ENCODE measurements at regions not wholly inside any gene's neighbourhood (a gene's known extent, or its start where the extent isn't known, plus 50 kb on each side); places are given as distances from the start of the nearest gene placed in this dataset.

DNA sequence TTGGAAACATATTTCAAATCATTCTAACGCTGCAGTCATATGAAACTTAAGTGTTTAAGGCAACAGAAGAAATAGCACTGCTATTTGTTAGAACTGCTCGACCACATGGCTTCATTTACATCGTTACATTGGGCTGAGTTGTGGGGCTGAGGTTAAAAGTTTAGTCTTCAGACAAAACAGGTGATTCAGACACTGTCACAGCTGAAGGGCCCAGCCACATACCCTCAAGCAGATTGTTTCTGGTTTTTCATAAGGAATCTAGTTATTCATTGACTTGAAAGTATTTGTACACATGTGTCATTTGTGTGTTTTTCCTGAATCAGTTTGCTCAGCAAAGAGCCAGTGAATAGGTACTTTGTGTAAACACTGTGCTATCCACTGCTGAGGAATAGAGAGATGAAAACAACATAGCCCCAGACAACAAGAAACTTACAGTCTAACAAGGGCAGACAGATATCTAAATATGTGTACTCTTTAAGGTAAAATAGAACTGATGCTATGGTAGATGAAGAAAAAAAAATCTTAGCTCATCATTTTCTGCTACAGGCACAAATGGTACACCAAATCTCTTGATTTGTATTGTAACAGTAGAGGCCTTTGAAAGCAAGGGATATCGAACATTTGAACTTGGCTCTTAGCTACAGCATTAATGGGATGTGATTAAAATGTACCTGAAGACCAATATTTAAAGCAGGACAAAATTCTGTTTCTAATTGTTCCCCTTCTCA lies 357.6 kb upstream of the RPS23 start (continued):
- TF ChIP-seq, protein P1, sequence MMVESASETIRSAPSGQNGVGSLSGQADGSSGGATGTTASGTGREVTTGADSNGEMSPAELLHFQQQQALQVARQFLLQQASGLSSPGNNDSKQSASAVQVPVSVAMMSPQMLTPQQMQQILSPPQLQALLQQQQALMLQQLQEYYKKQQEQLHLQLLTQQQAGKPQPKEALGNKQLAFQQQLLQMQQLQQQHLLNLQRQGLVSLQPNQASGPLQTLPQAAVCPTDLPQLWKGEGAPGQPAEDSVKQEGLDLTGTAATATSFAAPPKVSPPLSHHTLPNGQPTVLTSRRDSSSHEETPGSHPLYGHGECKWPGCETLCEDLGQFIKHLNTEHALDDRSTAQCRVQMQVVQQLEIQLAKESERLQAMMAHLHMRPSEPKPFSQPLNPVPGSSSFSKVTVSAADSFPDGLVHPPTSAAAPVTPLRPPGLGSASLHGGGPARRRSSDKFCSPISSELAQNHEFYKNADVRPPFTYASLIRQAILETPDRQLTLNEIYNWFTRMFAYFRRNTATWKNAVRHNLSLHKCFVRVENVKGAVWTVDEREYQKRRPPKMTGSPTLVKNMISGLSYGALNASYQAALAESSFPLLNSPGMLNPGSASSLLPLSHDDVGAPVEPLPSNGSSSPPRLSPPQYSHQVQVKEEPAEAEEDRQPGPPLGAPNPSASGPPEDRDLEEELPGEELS (CRISPR knock-in tag; IDR thresholded peaks at IDR 0.05): peak; percentile 99
- TF ChIP-seq, protein P2, sequence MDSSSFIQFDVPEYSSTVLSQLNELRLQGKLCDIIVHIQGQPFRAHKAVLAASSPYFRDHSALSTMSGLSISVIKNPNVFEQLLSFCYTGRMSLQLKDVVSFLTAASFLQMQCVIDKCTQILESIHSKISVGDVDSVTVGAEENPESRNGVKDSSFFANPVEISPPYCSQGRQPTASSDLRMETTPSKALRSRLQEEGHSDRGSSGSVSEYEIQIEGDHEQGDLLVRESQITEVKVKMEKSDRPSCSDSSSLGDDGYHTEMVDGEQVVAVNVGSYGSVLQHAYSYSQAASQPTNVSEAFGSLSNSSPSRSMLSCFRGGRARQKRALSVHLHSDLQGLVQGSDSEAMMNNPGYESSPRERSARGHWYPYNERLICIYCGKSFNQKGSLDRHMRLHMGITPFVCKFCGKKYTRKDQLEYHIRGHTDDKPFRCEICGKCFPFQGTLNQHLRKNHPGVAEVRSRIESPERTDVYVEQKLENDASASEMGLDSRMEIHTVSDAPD (CRISPR knock-in tag; IDR thresholded peaks at IDR 0.05): 0 out of 2 replicates have a peak, but pooled peaks have one; percentile 20
- no peak for TF ChIP-seq NPAS2 (CRISPR knock-in tag; IDR thresholded peaks at IDR 0.05; ENCODE audit: borderline replicate concordance)
- TF ChIP-seq THAP11 (CRISPR knock-in tag; IDR thresholded peaks at IDR 0.05): peak; percentile 64
- no peak for TF ChIP-seq KDM4B (CRISPR knock-in tag; IDR thresholded peaks at IDR 0.05)
- no peak for TF ChIP-seq ZNF329 (CRISPR knock-in tag; IDR thresholded peaks at IDR 0.05; ENCODE audit: low read depth)
- peak; percentile 57; the same call in 1 of the 2 replicates for TF ChIP-seq ELF4 (CRISPR knock-in tag; IDR thresholded peaks at IDR 0.05; ENCODE audit: borderline replicate concordance)
- TF ChIP-seq ETV5 (CRISPR knock-in tag; IDR thresholded peaks at IDR 0.05; ENCODE audit: borderline replicate concordance): peak; percentile 68; the same call in 1 of the 2 replicates
- peak; percentile 75 for TF ChIP-seq KAT8 (CRISPR knock-in tag; IDR thresholded peaks at IDR 0.05)
- no peak for TF ChIP-seq BORCS8-MEF2B (CRISPR knock-in tag; IDR thresholded peaks at IDR 0.05)
- no peak for TF ChIP-seq YEATS4 (CRISPR knock-in tag; IDR thresholded peaks at IDR 0.05; ENCODE audit: borderline replicate concordance)
- TF ChIP-seq, protein P3, sequence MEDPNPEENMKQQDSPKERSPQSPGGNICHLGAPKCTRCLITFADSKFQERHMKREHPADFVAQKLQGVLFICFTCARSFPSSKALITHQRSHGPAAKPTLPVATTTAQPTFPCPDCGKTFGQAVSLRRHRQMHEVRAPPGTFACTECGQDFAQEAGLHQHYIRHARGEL (CRISPR knock-in tag; IDR thresholded peaks at IDR 0.05): no peak
- TF ChIP-seq, protein P4, sequence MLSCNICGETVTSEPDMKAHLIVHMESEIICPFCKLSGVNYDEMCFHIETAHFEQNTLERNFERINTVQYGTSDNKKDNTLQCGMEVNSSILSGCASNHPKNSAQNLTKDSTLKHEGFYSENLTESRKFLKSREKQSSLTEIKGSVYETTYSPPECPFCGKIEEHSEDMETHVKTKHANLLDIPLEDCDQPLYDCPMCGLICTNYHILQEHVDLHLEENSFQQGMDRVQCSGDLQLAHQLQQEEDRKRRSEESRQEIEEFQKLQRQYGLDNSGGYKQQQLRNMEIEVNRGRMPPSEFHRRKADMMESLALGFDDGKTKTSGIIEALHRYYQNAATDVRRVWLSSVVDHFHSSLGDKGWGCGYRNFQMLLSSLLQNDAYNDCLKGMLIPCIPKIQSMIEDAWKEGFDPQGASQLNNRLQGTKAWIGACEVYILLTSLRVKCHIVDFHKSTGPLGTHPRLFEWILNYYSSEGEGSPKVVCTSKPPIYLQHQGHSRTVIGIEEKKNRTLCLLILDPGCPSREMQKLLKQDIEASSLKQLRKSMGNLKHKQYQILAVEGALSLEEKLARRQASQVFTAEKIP (CRISPR knock-in tag; IDR thresholded peaks at IDR 0.05; ENCODE audit: borderline replicate concordance): no peak
- TF ChIP-seq SAP130 (CRISPR knock-in tag; IDR thresholded peaks at IDR 0.05; ENCODE audit: low read depth): peak; percentile 95
- TF ChIP-seq ZNF747 (CRISPR knock-in tag; IDR thresholded peaks at IDR 0.05; ENCODE audit: borderline replicate concordance): peak; percentile 29; the same call in 1 of the 2 replicates
- TF ChIP-seq GATAD2A (CRISPR knock-in tag; IDR thresholded peaks at IDR 0.05): peak; percentile 98
- TF ChIP-seq TBX2 (CRISPR knock-in tag; IDR thresholded peaks at IDR 0.05; ENCODE audit: borderline replicate concordance): peak; percentile 87
- TF ChIP-seq DMAP1 (CRISPR knock-in tag; IDR thresholded peaks at IDR 0.05): peak; percentile 21; the same call in 1 of the 2 replicates
- TF ChIP-seq ZNF556 (CRISPR knock-in tag; IDR thresholded peaks at IDR 0.05; ENCODE audit: borderline replicate concordance): no peak; the same call in 1 of the 2 replicates
- no peak for TF ChIP-seq SCMH1 (CRISPR knock-in tag; IDR thresholded peaks at IDR 0.05; ENCODE audit: borderline replicate concordance)
- TF ChIP-seq, protein P5, sequence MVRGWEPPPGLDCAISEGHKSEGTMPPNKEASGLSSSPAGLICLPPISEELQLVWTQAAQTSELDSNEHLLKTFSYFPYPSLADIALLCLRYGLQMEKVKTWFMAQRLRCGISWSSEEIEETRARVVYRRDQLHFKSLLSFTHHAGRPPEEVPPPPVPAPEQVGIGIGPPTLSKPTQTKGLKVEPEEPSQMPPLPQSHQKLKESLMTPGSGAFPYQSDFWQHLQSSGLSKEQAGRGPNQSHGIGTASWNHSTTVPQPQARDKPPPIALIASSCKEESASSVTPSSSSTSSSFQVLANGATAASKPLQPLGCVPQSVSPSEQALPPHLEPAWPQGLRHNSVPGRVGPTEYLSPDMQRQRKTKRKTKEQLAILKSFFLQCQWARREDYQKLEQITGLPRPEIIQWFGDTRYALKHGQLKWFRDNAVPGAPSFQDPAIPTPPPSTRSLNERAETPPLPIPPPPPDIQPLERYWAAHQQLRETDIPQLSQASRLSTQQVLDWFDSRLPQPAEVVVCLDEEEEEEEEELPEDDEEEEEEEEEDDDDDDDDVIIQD (CRISPR knock-in tag; IDR thresholded peaks at IDR 0.05; ENCODE audit: low read depth): peak; percentile 96

All from HepG2 (cell line).